H9 (cell line): ENCODE measurements at regions not wholly inside any gene's neighbourhood (a gene's known extent, or its start where the extent isn't known, plus 50 kb on each side); places are given as distances from the start of the nearest gene placed in this dataset.

Source experiments
- DNase-seq: peaks from one replicate; pipeline ENCODE4 v3.0.0-alpha.2; 2017
- H2AFZ ChIP-seq: one replicate; pipeline ENCODE4 v1.6.1; 2013; ENCODE audit warnings: mild to moderate bottlenecking, low read length, control low read depth, moderate library complexity
- H2AK5ac ChIP-seq: 2 replicates; pipeline ENCODE4 v1.6.1; 2013; ENCODE audit warnings: low read length, control low read depth, mixed read lengths; ENCODE audit not compliant: insufficient read length
- H2BK120ac ChIP-seq: one replicate; pipeline ENCODE4 v1.6.1; 2013; ENCODE audit warnings: low read depth, mild to moderate bottlenecking, low read length, control low read depth, inconsistent platforms; ENCODE audit not compliant: poor library complexity, severe bottlenecking
- H2BK12ac ChIP-seq: 2 replicates; pipeline ENCODE4 v1.6.1; 2013; ENCODE audit warnings: low read length, control low read depth, mixed read lengths, low read depth; ENCODE audit not compliant: insufficient read length
- H2BK15ac ChIP-seq: 2 replicates; pipeline ENCODE4 v1.6.1; 2013; ENCODE audit warnings: low read depth, low read length, control low read depth
- H2BK20ac ChIP-seq: one replicate; pipeline ENCODE4 v1.6.1; 2013; ENCODE audit warnings: low read depth, mild to moderate bottlenecking, low read length, control low read depth, inconsistent platforms; ENCODE audit not compliant: poor library complexity, severe bottlenecking
- H2BK5ac ChIP-seq: 2 replicates; pipeline ENCODE4 v1.6.1; 2013; ENCODE audit warnings: low read length, control low read depth, mixed read lengths; ENCODE audit not compliant: insufficient read length
- H3K14ac ChIP-seq: 2 replicates; pipeline ENCODE4 v1.6.1; 2013; ENCODE audit warnings: low read length, control low read depth; ENCODE audit not compliant: insufficient read depth
- H3K18ac ChIP-seq: 2 replicates; pipeline ENCODE4 v1.6.1; 2013; ENCODE audit warnings: low read depth, mild to moderate bottlenecking, mixed read lengths, low read length, control low read depth; ENCODE audit not compliant: insufficient read length
- H3K23ac ChIP-seq: 2 replicates; pipeline ENCODE4 v1.6.1; 2013; ENCODE audit warnings: low read length, control low read depth, mixed read lengths, low read depth; ENCODE audit not compliant: insufficient read length
- H3K23me2 ChIP-seq: 2 replicates; pipeline ENCODE4 v1.6.1; 2013; ENCODE audit warnings: low read depth, mild to moderate bottlenecking, mixed read lengths, low read length, control low read depth; ENCODE audit not compliant: insufficient read length, poor library complexity, severe bottlenecking
- H3K27ac ChIP-seq: 2 replicates; pipeline ENCODE4 v1.5.1; 2013; ENCODE audit warnings: low read length, control low read depth, mixed read lengths, low read depth; ENCODE audit not compliant: insufficient read length
- H3K27me3 ChIP-seq: 2 replicates; pipeline ENCODE4 v1.6.1; 2013; ENCODE audit warnings: low read length, control low read depth, inconsistent platforms; ENCODE audit not compliant: insufficient read depth
- H3K4ac ChIP-seq: 2 replicates; pipeline ENCODE4 v1.6.1; 2013; ENCODE audit warnings: low read depth, mild to moderate bottlenecking, control low read depth, inconsistent platforms, low read length, moderate library complexity
- H3K4me1 ChIP-seq: 2 replicates; pipeline ENCODE4 v1.6.1; 2013; ENCODE audit warnings: low read length, control low read depth, inconsistent platforms; ENCODE audit not compliant: insufficient read depth
- H3K4me2 ChIP-seq: 2 replicates; pipeline ENCODE4 v1.6.1; 2013; ENCODE audit warnings: low read length, control low read depth, mixed read lengths; ENCODE audit not compliant: insufficient read length, insufficient read depth
- H3K56ac ChIP-seq: 2 replicates; pipeline ENCODE4 v1.6.1; 2013; ENCODE audit warnings: low read depth, mild to moderate bottlenecking, mixed read lengths, low read length, control low read depth; ENCODE audit not compliant: insufficient read length
- H3K79me1 ChIP-seq: 2 replicates; pipeline ENCODE4 v1.6.1; 2013; ENCODE audit warnings: low read depth, mild to moderate bottlenecking, moderate library complexity, low read length, control low read depth, inconsistent platforms; ENCODE audit not compliant: insufficient read depth, poor library complexity, severe bottlenecking
- H3K79me2 ChIP-seq: 2 replicates; pipeline ENCODE4 v1.6.1; 2013; ENCODE audit warnings: low read length, control low read depth, inconsistent platforms; ENCODE audit not compliant: insufficient read depth
- H3K9ac ChIP-seq: 2 replicates; pipeline ENCODE4 v1.6.1; 2013; ENCODE audit warnings: low read length, control low read depth, mixed read lengths; ENCODE audit not compliant: insufficient read length; ENCODE audit errors: extremely low read depth
- H3K9me3 ChIP-seq: one replicate; pipeline ENCODE4 v1.6.1; 2013; ENCODE audit warnings: low read depth, low read length, inconsistent platforms; ENCODE audit not compliant: control insufficient read depth
- H3T11ph ChIP-seq: one replicate; pipeline ENCODE4 v1.6.1; 2013; ENCODE audit warnings: mild to moderate bottlenecking, low read length, control low read depth, inconsistent platforms
- H4K20me1 ChIP-seq: one replicate; pipeline ENCODE4 v1.6.1; 2013; ENCODE audit not compliant: control insufficient read depth, insufficient read length, insufficient read depth
- H4K5ac ChIP-seq: 2 replicates; pipeline ENCODE4 v1.6.1; 2013; ENCODE audit warnings: low read depth, mild to moderate bottlenecking, mixed read lengths, low read length, control low read depth; ENCODE audit not compliant: insufficient read length
- H4K8ac ChIP-seq: replicated peaks from 2 replicates; pipeline ENCODE4 v1.6.1; 2013; ENCODE audit warnings: low read length, control low read depth, mixed read lengths, low read depth; ENCODE audit not compliant: insufficient read length
- H4K91ac ChIP-seq: 2 replicates; pipeline ENCODE4 v1.6.1; 2013; ENCODE audit warnings: low read depth, mild to moderate bottlenecking, moderate library complexity, mixed read lengths, low read length, control low read depth; ENCODE audit not compliant: insufficient read length
- H3K27ac Mint-ChIP-seq, 3 experiments: 2 replicates in 2 of 3; 3 replicates in 1 of 3; pipeline ENCODE4 v1.8.0; 2020 to 2021; ENCODE audit warnings: mixed read lengths in 3 of 3, mild to moderate bottlenecking in 1 of 3, moderate library complexity in 1 of 3
- H3K27me3 Mint-ChIP-seq: 2 replicates; pipeline ENCODE4 v1.8.0; 2021; ENCODE audit warnings: low read depth, mild to moderate bottlenecking, moderate library complexity, mixed read lengths
- H3K36me3 Mint-ChIP-seq, 3 experiments: 2 replicates in 2 of 3; 3 replicates in 1 of 3; pipeline ENCODE4 v1.8.0; 2020 to 2021; ENCODE audit warnings: low read depth in 3 of 3, mixed read lengths in 3 of 3; ENCODE audit not compliant: insufficient read depth in 1 of 3
- H3K4me1 Mint-ChIP-seq, 2 experiments: 2 replicates each; pipeline ENCODE4 v1.8.0; 2020; ENCODE audit warnings: mixed read lengths in 2 of 2
- H3K4me3 Mint-ChIP-seq, 2 experiments: 2 replicates in 1 of 2; 3 replicates in 1 of 2; pipeline ENCODE4 v1.8.0; 2020 to 2021; ENCODE audit warnings: mild to moderate bottlenecking in 2 of 2, mixed read lengths in 2 of 2, moderate library complexity in 1 of 2
- H3K9me3 Mint-ChIP-seq, 2 experiments: 2 replicates in 1 of 2; 3 replicates in 1 of 2; pipeline ENCODE4 v1.8.0; 2020; ENCODE audit warnings: mild to moderate bottlenecking in 2 of 2, mixed read lengths in 2 of 2, moderate library complexity in 1 of 2
- WGBS: extraction: QIAGEN DNeasy Blood & Tissue Kit; methylation state at CpG from one replicate; pipeline ENCODE4 v1.1.7; 2013; ENCODE audit warnings: missing lambda C conversion rate, low lambda C conversion rate, mixed read lengths; ENCODE audit not compliant: insufficient read length; ENCODE audit errors: extremely low coverage; 5-methylcytosine and 5-hydroxymethylcytosine counted together
- TF ChIP-seq, protein P1 (sequence below): fragments of 200-600 bp; sonication (generic); conservative IDR thresholded peaks from 3 replicates; pipeline ENCODE4 v1.8.0; 2021; ENCODE audit warnings: antibody characterized with exemption, mild to moderate bottlenecking

DNA sequence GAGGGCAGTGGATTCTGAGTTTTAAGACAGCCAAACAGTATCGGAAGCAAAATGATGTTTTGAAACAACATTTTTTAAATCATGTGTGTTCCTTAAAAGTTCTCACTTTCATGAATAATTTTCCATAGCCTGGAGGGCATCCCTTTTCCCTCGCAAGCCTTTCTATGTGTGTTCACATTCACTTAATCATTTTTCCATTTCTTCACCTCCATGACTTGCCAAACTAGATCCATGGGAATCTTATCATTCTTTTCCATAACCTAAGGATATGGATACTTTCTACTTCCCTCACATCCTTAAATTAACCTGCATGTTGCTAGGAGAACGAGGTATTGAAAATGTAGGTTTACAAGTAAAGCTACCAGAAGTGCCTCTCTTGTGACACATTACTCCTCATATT, 94.2 kb upstream of the NPVF start:
- Histone ChIP-seq H2BK20ac (no peak overlapping the region), H3K79me1 (no peaks in the 10 kb centered on the region), H2AK5ac (no peak overlapping the region), H3K27ac (no peak overlapping the region), H2AFZ (no peak overlapping the region), H3K9me3 (no peaks in the 10 kb centered on the region), H2BK15ac (no peak overlapping the region), H3K79me2 (no peaks in the 10 kb centered on the region), H3K4me1 (peaks cover 3% of the 10 kb centered on the region; the same call in 1 of the 2 replicates), H3K14ac (no peak overlapping the region), H3K4ac (no peak overlapping the region), H3K18ac (no peak overlapping the region), H3K4me2 (no peak overlapping the region), H2BK5ac (no peak overlapping the region), H3K56ac (no peak overlapping the region), H4K20me1 (no peaks in the 10 kb centered on the region), H3K23ac (no peak overlapping the region), H3K23me2 (no peaks in the 10 kb centered on the region), H4K8ac (no peak overlapping the region), H3K27me3 (no peaks in the 10 kb centered on the region), H3K9ac (no peak overlapping the region), H3T11ph (no peak overlapping the region), H4K91ac (no peak overlapping the region), H2BK120ac (no peak overlapping the region), H4K5ac (no peak overlapping the region), H2BK12ac (no peak overlapping the region)
- Mint-ChIP-seq H3K9me3 (no peaks in the 10 kb centered on the region), H3K4me1 (peaks cover 11 to 17% of the 10 kb centered on the region in 2 experiments), H3K4me3 (no peak overlapping the region), H3K36me3 (no peaks in the 10 kb centered on the region), H3K27me3 (no peaks in the 10 kb centered on the region; the same call in 1 of the 2 replicates), H3K27ac (no peak overlapping the region; a peak in 1 of 7 replicates)
- WGBS: no CpG with 5 or more reads among the region's 3 CpGs
- TF ChIP-seq, protein P1, sequence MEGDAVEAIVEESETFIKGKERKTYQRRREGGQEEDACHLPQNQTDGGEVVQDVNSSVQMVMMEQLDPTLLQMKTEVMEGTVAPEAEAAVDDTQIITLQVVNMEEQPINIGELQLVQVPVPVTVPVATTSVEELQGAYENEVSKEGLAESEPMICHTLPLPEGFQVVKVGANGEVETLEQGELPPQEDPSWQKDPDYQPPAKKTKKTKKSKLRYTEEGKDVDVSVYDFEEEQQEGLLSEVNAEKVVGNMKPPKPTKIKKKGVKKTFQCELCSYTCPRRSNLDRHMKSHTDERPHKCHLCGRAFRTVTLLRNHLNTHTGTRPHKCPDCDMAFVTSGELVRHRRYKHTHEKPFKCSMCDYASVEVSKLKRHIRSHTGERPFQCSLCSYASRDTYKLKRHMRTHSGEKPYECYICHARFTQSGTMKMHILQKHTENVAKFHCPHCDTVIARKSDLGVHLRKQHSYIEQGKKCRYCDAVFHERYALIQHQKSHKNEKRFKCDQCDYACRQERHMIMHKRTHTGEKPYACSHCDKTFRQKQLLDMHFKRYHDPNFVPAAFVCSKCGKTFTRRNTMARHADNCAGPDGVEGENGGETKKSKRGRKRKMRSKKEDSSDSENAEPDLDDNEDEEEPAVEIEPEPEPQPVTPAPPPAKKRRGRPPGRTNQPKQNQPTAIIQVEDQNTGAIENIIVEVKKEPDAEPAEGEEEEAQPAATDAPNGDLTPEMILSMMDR: no peak
- DNase-seq: no peak
